OCI-LY3 (cell line): ENCODE measurements at regions not wholly inside any gene's neighbourhood (a gene's known extent, or its start where the extent isn't known, plus 50 kb on each side); places are given as distances from the start of the nearest gene placed in this dataset.
"Not testable (repeated sequence)": the region's sequence is repeated elsewhere in the genome, so short reads cannot be mapped to it uniquely, and the experiment has no call there.

Experiments used
- H2AFZ ChIP-seq: fragments of 200-600, 300-600 bp; shearing (Covaris generic); 2 replicates; pipeline ENCODE4 v1.6.0; 2014; ENCODE audit warnings: antibody characterized with exemption, low read depth, low read length
- H3K27ac ChIP-seq: fragments of 200-600, 300-600 bp; sonication (generic); 2 replicates; pipeline ENCODE4 v1.5.1; 2014; ENCODE audit warnings: mild to moderate bottlenecking, low read length, moderate library complexity, mixed read lengths
- H3K27me3 ChIP-seq: fragments of 200-600, 300-600 bp; sonication (generic); 2 replicates; pipeline ENCODE4 v1.6.1; 2014; ENCODE audit warnings: low read depth, low read length, mixed read lengths
- H3K36me3 ChIP-seq: fragments of 200-600, 300-600 bp; sonication (generic); replicated peaks from 2 replicates; pipeline ENCODE3; 2014; ENCODE audit warnings: low read depth, low read length, mixed read lengths
- H3K4me1 ChIP-seq: fragments of 300-600, 200-600 bp; sonication (generic); 2 replicates; pipeline ENCODE4 v1.6.1; 2014; ENCODE audit warnings: low read length, mixed read lengths
- H3K4me2 ChIP-seq: fragments of 200-600, 300-600 bp; sonication (generic); 2 replicates; pipeline ENCODE4 v1.6.1; 2014; ENCODE audit warnings: low read length, mixed read lengths
- H3K4me3 ChIP-seq: fragments of 300-600, 200-600 bp; sonication (generic); 2 replicates; pipeline ENCODE4 v1.5.1; 2014; ENCODE audit warnings: antibody characterized with exemption, mild to moderate bottlenecking, low read length, moderate library complexity
- H3K79me2 ChIP-seq: fragments of 300-600, 200-600 bp; shearing (Covaris generic); 2 replicates; pipeline ENCODE4 v1.6.1; 2014; ENCODE audit warnings: mild to moderate bottlenecking, low read length, mixed read lengths
- H3K9ac ChIP-seq: fragments of 300-600, 200-600 bp; shearing (Covaris generic); 2 replicates; pipeline ENCODE4 v1.6.0; 2014; ENCODE audit warnings: mild to moderate bottlenecking, low read length, moderate library complexity
- H3K9me3 ChIP-seq: fragments of 200-600, 300-600 bp; shearing (Covaris generic); 2 replicates; pipeline ENCODE4 v1.6.1; 2014; ENCODE audit warnings: low read length, mixed read lengths; ENCODE audit not compliant: insufficient read depth
- H4K20me1 ChIP-seq: fragments of 200-600, 300-600 bp; sonication (generic); 2 replicates; pipeline ENCODE4 v1.6.1; 2016; ENCODE audit warnings: low read length, mixed read lengths; ENCODE audit not compliant: insufficient read depth
- CTCF ChIP-seq: fragments of 200-600, 300-600 bp; sonication (generic); IDR thresholded peaks from 2 replicates; pipeline ENCODE4 v1.5.1; 2014; ENCODE audit warnings: antibody characterized with exemption, low read length, low read depth
- EZH2phosphoT487 ChIP-seq: fragments of 200-600 bp; shearing (Covaris generic); IDR thresholded peaks from 2 replicates; pipeline ENCODE4 v1.6.1; 2018; ENCODE audit warnings: antibody characterized with exemption, mixed run types, low read depth

GRCh38 chr20:43352996-43353395 lies 104.7 kb upstream of the SRSF6 start:
- Histone ChIP-seq H3K4me1 (no peaks in the 10 kb centered on the region), H3K9ac (no peak overlapping the region), H3K27ac (no peak overlapping the region), H3K4me3 (no peak overlapping the region), H3K9me3 (no peaks in the 10 kb centered on the region), H4K20me1 (no peaks in the 10 kb centered on the region), H2AFZ (no peak overlapping the region), H3K4me2 (no peak overlapping the region), H3K36me3 (no peaks in the 10 kb centered on the region), H3K79me2 (no peaks in the 10 kb centered on the region), H3K27me3 (peaks cover 20% of the 10 kb centered on the region)
- TF ChIP-seq CTCF (no peak), EZH2phosphoT487 (no peak)

DNA sequence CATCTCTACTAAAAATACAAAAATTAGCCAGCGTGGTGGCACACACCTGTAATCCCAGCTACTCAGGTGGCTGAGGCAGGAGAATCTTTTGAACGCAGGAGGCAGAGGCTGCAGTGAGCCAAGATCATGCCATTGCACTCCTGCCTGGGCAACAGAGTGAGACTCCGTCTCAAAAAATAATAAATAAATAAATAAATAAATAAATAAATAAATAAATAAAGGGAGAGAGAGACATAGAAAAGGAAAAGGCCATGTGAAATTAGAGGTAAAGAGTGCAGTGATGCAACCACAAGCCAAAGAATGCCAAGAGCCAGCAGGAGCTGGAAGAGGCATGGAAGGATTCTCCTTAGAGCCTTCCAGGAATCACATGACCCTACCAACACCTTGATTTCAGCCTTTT lies 107.0 kb upstream of the SRSF6 start:
- H3K4me3 ChIP-seq, H3K9ac ChIP-seq, H4K20me1 ChIP-seq, H3K36me3 ChIP-seq, H2AFZ ChIP-seq, H3K4me1 ChIP-seq, H3K4me2 ChIP-seq, H3K9me3 ChIP-seq, H3K27ac ChIP-seq, H3K79me2 ChIP-seq: not testable (repeated sequence)
- peaks cover 23% of the 10 kb centered on the region for H3K27me3 ChIP-seq

DNA sequence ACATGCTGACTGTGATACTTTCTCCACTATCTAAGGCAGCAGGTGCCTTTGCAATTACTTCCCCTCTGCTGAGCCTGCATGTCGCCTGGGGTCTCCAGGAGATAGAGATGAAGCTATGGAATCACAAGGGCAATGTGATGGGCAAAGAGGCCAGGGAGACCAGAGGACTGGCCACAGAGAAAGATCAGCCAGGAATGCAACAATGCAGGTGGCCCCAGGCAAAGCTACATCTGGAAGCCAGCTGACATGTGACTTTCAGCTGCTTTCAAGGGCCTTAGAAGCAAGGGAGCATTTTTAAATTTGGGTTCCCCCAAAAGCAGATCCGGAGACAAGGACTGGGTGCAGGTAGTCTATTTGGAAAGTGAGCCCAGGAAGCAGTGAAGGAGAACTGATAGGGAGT lies 107.9 kb upstream of the SRSF6 start:
- Histone ChIP-seq H3K79me2 (no peaks in the 10 kb centered on the region), H3K27ac (no peak overlapping the region), H3K4me3 (no peak overlapping the region), H4K20me1 (no peaks in the 10 kb centered on the region), H3K4me1 (no peaks in the 10 kb centered on the region), H3K27me3 (peaks cover 19% of the 10 kb centered on the region), H2AFZ (no peak overlapping the region), H3K36me3 (no peaks in the 10 kb centered on the region), H3K9me3 (no peaks in the 10 kb centered on the region), H3K9ac (no peak overlapping the region), H3K4me2 (no peak overlapping the region)
- TF ChIP-seq CTCF: no peak

DNA sequence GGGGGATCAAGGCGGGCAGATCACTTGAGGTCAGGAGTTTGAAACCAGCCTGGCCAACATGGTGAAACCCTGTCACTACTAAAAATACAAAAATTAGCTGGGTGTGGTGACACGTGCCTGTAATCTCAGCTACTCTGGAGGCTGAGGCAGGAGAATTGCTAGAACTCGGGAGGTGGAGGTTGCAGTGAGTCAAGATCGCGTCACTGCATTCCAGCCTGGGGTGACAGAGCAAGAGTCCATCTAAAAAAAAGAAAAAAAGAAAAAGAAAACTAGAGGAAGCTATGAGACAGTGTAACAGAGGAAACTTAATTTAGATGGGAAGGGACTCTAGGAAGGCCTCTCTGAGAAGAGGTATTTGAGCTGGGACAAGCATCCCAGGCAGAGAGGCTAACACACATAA lies 109.9 kb upstream of the SRSF6 start:
- H3K27ac ChIP-seq, H3K4me2 ChIP-seq, H3K79me2 ChIP-seq, H4K20me1 ChIP-seq, H3K4me3 ChIP-seq, H3K9me3 ChIP-seq, H3K4me1 ChIP-seq, H3K36me3 ChIP-seq, H2AFZ ChIP-seq, H3K9ac ChIP-seq: not testable (repeated sequence)
- peaks cover 24% of the 10 kb centered on the region for H3K27me3 ChIP-seq

DNA sequence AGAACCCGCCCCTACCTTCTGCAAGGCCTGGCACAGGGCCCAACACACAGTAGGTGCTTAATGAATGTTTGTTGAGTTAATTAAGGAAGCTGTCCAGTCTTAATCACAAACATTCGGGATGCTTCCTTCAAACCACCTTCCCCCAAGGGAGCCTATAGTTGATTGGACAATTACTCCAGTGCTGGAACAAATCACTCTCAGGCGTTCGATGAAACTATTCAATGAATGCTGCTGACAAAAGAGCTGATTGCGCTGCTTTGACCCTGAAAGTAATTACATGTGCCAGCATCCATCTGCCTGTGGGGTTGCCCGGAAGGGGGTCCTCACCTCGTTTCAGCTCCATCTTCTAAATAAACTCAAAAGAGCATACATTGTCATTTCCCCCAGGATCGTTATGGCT lies 112.0 kb upstream of the SRSF6 start:
- Histone ChIP-seq H3K79me2 (no peaks in the 10 kb centered on the region), H3K4me3 (no peak overlapping the region), H3K4me2 (no peak overlapping the region), H2AFZ (no peak overlapping the region), H4K20me1 (no peaks in the 10 kb centered on the region), H3K9ac (no peak overlapping the region), H3K4me1 (no peaks in the 10 kb centered on the region), H3K36me3 (no peaks in the 10 kb centered on the region), H3K9me3 (peaks cover 1% of the 10 kb centered on the region; the same call in 1 of the 2 replicates), H3K27ac (no peak overlapping the region), H3K27me3 (peaks cover 27% of the 10 kb centered on the region)
- TF ChIP-seq EZH2phosphoT487 (no peak), CTCF (no peak)
